Stimulated activated CD4-positive, alpha-beta T cell treated with anti-CD3 and anti-CD28 coated beads, Interleukin-2, amount 100 ng/mL, for 4 hours (primary cell): ENCODE measurements at regions not wholly inside any gene's neighbourhood (a gene's known extent, or its start where the extent isn't known, plus 50 kb on each side); places are given as distances from the start of the nearest gene placed in this dataset.
"Not testable (repeated sequence)": the region's sequence is repeated elsewhere in the genome, so short reads cannot be mapped to it uniquely, and the experiment has no call there.

Experiments
- DNase-seq: peaks from one replicate; pipeline ENCODE4 v3.0.0-alpha.2; 2020; ENCODE audit warnings: low read depth

DNA sequence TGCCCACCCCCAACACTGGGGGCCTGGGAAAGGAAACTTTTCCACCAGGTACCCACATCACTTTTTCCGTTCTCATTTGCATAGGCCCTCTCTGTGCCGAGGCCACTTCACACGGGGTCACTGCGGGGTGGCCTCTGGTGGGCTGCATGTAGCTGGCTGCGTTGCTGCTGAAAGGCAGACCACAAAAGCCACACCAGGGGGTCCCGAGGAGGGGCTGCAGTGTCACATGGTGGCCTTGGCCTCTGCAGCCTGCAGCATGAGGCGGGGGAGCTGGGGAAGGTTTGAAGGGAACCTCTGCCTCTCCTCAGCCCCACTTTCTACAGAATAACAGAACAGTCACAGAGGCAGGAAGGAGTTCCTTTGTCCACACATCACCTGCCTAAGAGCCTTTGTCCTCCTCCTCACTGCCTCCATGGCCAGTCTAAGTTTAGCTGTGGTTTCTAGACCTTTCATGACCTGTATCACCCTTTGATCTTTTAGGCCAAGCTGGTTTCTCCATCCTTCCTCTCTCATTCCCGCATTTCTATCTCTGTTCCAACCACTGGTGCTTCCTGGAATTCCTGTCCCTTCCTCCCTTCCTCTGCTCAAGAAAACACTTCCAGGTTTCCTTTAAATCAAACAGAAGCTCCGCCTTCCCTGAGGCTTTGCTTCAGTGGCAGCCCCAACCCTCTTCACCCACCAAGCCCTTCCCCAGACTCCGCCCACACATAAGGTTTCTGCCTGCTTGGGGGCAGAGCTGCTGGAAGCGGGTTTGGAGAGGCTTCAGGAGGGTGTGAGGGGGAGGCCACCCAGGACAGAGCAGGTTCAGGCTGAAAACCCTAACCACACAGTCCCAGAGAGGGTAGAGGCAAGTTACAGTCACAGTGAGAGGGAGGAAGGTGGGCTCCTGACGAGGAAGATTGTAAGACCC is 150.7 kb upstream of the TLE3 start:
- no peak for DNase-seq

DNA sequence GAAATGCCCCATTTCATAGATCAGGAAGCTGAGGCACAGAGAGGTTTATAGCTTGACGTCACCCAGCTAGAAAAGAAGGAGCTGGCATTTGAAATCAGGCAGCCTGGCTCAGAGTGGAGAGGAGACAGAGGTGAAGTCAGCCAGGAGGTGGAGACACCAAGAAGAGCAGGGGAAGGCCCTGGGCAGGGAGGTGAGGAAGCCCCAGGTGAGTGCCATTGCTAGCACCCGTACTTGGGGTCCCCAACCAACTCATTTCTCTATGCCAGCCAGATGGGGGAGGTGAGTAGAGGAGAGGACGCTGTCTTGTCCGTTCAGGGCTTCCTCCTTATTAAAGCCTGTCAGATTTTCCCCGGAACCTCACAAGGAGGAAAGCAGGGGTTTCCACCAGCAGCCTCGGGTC is 149.6 kb upstream of the TLE3 start:
- no peak for DNase-seq

DNA sequence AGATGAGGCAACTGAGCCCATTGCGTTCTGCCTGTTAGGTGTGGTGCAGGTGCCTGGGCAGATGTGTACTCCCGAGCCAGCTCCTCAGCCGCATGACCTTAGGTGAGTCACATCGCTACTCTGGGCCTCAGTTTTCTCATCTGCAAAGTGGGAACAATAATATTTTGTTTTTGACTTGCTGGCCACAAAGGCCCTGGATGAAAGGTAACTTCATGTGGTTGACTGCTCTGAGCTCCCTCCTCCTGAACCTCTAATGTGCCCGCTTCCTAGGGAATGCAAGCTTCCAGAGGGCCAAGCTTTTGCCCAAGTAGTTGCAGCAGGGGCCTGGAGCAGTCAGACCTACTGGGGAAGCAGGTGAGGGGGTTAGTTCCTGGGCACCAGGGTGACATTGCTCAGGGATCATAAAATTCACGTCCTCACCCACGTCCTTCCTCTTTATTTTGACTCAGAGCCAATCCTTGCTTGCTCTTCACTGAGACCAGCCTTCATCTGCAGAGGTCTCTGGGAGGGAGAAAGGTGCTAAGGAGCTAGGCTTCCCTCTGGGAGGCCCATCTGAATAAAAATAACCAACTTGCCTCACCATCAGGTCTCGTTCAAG is 149.0 kb upstream of the TLE3 start:
- no peak for DNase-seq

DNA sequence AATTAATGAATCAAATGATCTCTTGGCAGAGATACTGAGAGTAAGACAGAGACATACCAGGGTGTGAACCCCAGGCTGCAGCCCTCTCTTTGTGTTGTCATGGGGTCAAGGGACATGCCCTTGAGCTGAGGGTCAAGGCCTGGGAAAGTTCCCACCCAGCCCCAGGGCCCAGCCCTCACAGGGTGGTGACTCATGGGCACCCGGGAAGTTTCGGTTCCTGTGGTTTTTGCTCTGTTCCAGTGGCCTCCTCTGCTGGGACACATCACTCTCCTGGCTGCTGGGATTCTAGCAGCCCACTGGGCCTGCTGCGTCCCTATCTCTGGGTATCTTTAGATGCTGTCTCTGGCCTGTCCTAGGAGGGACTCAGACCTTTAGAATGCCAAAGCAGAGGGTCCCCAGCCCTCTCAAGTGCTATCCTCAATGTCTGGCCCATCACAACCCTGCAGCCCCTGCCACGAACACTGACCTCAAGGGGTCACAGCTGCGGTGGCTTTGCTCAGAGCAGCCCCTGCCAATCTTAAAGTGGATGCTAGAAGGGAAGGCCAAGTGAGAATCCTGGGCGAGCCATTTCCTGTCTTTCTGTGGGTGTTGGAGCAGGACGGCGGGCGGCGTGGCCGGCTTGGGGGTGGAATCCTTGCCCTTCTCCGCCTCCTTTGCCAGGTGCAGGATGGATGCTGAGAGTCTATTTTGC is 148.4 kb upstream of the TLE3 start:
- no peak for DNase-seq

DNA sequence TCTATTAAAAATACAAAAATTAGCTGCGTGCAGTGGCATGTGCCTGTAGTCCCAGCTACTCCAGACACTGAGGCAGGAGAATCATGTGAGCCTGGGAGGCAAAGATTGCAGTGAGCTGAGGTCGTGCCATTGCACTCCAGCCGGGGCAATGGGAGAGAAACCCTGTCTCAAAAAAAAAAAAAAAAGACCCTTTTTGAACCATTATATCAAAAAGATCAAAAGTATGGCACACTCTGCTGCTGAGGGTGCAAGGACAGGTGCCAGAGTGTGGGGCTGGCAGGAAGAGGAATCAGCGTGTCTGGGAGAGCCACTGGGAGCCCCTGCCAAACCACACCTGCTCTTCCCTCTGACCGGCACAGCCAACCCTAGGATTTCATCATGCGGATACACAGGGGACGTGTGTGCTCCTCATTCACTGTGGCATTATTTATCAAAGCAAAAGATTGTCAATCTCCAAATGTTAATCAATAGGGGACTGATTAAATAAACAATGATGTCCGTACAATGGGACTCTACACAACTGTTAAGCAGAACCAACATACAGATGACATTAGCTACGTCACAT is 147.3 kb upstream of the TLE3 start:
- no peak for DNase-seq

DNA sequence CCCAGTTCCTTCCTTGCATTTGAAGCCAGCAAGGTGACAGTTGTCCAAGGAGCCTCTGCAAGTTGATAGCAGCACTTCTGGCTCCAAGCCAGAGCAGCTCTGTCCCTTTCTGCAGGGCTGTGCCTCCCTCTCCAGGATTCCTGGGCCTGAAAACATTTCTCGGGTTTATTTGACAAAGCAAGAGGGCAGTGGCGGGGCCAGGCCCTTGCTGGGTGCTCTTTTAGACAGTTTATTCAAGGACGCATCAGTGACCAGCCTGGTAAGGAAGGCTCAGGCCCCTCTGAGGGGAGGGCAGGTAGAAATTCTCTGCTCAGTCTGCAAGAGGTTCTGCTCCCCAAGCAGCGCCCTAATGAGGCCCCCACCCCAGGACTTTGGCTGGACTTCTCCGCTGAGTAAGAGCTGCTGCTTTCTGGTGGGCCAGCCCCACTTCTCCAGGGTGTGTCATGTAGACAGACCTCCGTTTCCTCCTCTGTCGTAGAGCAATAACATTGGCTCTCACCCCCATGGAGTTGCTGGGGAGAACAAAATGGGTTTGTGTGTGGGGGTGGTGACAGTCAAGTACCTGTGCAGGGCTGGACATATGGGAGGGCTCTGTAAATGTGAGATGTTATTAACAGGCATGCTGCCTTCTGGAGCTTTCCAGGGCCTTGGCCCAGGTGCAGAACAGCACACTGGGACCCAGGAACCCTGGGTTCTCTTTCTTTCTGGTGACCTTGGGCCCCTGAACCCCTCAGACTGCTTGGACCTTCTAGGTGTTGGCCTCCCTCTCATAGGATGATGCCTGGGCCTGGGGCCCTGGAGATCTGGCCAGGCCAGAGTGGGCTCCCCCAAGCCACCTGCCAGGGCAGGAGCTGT is 146.2 kb upstream of the TLE3 start:
- DNase-seq, result no peak

DNA sequence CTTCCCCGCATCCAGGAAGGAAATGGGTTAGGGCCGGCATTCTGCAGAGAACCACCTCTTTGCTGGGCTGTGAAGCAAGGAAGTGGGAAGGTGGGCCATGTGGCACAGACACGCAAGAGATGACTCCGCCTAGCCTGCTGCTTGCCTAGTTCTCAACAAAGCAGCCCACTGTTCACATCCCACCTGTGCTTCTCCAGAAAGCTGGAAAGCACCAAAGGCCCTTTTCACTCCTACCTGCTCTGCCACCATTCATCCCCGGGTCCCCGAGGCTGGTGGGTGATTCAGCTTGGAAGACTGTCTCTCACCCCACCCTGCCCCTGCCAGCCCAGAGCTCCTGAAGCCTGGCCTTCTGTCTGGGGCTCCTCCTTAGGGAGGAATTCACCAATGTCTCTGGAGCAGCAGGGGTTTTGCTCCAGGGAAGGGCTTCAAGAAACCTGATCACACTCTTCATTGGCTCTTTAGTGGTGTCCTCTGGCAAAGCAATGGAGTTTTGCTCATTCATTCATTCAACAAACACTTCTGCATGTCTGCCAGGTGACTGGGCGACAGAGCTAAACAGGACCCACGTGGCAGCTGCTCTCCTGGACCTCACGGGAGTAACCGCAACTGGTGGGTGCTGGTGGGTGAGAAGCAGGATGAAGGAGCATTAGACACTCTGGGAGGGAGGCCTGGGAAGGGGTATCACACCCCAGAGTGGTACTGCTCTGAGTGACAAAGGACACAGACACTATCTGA is 145.4 kb upstream of the TLE3 start:
- DNase-seq, result no peak

DNA sequence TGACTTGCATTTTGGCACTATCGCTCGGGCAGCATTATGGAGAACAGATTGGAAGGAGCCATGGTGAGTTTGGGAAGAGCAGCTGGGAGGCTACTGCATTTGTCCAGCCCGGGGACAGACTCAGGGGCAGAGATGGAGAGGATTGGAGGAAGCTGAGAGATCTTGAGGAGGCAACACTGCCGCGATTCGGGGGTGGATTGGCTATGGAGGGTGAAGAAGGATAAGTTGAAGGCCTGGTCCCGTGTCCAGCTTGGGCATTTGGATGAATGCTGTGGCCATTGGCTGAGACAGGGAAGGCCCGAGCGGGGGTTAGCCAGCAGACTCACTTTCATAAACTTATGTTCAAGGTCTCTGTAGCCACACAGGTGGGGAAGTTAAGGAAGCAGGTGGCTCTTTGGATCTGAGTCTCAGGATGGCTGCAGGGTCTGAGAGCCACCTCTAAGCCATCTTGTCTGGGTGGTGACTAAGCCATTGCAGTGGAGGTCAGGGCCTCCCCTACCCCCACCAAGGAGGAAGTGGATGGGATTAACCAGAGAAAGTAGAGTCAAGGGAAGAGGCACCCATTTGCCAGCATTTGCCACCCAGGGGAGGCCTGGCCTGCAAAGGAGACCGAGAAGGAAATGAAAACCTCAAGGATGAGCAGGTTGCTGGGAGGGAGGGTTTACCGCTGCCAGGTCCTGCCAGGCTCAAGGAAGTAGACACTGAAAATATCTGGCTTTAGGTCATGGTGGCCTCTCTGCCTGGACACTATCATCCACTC is 144.0 kb upstream of the TLE3 start:
- no peak for DNase-seq

DNA sequence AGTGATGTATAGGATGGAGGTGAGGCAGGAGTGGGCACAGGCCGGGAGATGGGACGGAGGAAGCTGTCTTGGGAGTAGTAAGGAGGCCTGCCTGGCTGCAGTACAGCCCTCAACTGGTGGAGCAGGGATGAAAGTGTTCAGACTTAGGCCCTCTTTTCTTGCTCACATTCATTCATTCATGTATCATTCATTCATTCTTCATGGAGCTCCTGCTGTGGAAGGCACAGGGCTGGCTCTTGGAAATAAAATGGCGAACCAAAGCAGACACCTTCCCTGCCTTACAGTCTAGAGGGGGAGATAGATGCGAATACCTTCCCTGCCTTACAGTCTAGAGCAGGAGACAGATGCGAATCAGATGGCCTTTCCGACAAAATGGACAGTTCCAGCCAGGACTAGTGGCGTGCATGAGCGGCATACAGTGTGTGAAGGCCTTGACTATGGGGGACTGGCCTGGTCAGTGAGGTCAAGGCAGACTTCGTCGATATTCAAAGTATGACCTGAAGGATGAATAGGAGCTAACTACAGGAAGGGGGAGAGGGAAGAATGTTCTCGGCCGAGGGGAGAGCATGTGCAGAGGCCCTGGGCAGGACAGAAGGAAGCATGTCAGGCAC is 143.2 kb upstream of the TLE3 start:
- no peak for DNase-seq

DNA sequence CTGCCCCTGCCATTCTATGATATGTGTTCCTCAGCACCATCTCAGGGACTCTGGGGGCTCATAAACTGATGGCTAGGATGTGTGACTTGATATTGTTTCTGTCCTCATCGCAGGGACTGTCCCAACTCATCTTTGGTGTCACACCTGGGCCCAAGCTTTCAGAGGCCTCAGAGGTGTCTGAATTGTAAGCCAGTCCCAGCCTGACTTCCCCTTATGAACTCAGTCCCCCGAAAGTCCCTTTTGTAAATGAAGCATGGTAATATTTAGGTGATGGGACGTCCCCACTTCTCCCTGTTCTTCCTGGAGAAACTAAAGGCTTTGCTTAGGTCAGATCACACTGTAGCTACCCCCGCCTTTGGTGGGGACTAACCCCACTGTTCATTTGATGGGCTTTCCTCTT is 142.4 kb upstream of the TLE3 start:
- DNase-seq, result no peak

DNA sequence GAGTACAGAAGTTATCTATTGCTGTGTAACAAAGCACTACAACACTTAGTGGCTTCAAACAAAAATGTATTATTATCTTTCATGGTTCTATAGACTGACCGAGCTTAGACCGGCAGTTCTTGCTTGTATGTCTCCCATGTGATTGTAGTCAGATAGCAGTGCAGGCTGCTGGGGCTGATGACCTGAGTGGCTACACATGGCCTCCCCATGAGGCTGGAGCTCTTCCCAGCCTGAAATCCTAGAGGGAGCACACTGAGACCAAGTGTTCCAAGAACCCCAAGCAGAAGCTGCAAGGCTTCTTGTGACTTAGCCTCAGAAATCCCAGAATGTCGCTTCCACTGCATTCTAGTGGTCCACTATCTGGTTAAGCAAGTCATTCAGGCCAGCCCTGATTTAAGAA is 141.2 kb upstream of the TLE3 start:
- no peak for DNase-seq

DNA sequence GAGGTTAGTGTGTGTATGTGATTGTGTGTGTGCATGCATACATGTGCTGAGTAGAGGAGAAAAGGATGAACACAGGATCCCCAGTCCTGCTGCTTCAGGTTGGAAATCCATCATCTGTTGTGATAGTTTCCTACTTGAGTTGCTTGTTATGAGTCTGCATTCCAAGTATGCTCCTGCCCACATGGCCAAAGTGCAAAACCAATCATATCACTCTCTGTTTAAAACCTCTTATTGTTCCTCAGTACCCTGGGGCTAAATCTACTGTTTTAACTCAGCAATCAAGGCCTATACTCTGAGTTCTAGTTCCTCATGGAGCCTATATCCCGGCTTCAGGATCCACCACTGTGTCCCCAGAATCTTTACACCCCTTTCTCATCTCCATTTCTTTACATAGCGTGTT is 139.9 kb upstream of the TLE3 start:
- no peak for DNase-seq

DNA sequence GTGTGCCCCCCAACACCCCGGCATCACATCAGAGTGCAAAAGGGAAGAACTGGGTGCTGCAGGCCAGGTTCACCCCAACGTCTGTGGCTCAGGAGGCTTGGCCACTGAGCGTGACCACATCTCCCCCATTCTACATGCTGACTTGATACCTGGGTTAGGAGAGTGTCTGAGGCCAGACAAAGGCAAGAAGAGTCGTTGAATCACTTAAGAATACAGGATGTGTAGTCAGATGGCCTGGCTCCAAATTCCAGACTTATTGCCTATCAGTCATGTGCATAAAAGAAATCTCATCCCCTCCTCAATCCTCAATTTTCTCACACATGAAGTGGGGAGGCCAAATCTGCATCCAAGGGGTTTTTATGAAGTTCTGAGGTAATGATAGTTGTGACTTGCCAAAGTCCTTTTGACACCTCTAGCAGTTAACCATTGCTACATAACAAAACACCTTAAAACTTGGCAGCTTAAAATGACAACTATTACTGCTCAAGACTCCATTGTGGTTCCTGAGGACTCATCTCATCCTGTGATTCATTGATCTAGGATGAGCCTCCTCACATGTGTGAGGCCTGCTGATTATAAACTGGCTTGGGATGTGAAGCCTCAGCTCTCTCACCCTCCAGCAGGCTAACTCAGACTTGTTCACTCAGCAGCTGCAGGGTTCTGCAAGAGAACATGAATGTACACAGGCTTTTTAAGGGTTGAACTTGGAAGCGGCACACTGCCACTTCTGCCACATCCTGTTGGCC is 138.8 kb upstream of the TLE3 start:
- DNase-seq, result no peak

DNA sequence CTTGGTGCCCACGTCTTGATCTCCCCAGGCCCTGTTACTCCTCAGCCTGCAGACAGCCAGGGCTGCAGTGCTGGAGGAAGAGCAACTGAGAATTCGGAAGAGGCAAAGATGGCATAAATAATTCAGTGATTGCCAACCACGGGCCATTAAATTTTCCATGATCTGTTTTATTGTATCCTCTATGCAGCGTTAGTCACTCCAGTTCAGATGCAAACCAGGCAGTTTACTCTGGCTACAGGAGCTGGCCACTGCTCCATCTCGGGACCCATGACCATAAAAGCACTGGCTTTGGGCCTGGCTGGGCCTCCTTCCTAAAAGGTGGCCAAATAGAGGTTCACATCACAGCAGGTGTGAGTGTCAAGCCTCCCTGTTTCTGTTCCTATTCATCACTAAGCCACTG is 137.6 kb upstream of the TLE3 start:
- DNase-seq, result no peak

DNA sequence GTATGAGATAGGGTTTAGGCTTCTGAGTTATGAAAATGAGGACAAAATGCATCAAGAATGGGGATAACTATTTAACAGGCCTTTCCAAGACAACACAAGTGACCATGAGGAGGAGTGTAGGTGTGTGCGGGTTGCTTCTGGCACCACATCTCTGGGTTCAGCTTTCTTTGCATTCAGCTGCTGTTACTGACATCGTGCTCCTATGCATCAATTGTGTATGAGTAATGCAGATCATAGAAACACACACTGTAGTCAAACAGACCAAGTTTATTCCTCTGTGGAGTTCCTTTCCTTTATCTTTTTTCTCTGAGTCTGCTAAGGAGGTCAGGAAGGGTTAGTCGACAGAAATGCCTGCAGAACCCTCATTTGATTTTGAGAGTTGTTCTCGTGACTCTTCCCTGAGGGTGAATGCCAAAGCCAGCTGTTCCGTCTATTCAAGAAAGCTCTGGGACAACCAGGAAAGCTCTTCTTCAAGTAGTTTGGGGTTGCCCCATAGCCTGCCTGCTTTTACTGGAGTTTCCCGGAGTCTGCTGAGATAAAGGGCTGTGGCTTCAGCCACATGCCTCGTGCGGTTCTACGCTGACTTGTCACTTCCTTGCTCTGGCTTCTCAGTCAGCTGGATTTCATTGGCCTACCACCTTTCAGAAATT is 136.7 kb upstream of the TLE3 start:
- no peak for DNase-seq

DNA sequence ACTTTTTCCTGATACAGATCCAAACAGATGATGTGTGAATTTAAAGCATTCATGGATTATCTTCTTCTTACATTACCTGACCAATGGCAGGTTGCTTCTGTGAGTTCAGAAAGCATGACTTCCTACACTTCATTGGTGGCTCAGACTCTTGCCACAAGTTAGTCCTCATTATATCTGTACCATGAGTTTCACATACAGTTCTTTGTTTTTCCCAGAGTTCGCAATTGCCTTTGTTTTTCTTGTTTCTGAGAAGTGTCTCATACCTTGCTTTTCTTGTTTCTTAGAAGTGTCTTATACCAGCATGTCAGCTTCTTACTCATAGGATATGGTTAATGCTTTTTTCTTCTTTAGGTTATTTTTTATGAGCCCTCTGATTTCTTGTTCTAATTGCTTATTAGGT is 133.8 kb upstream of the TLE3 start:
- no peak for DNase-seq

DNA sequence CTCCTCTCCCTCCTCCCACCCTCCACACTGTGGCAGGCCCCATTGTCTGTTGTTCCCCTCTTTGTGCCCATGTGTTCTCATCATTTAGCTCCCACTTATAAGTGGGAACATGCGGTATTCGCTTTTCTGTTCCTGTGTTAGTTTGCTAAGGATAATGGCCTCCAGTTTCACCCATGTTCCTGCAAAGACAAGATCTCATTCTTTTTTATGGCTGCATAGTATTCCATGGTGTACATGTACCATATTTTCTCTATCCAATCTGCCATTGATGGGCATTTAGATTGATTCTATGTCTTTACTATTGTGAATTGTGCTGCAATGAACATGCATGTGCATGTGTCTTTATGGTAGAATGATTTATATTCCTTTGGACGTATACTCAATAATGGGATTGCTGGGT is 130.2 kb upstream of the TLE3 start:
- DNase-seq, result not testable (repeated sequence)

DNA sequence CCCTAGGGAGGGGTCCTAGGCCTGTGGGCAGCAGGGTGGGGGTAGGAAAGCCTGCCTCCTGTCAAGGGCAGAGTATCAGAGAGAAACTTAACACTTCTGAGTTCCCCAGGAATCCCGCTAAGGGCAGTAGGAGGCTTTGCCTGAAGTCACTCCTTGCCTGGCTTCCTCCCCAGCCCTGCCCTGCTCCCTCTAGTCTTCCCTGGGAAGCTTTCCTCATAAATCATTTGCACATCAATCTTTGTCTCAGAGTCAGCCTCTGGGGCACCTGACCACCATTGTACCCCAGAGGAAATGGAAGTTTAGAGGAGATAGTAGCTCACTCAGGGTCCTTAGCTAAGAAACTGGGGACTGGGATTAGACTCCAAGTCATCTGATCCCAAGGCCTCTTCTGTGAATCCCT is 129.4 kb upstream of the TLE3 start:
- no peak for DNase-seq
